Lower lobe of right lung (tissue), 2 donors: ENCODE measurements at regions not wholly inside any gene's neighbourhood (a gene's known extent, or its start where the extent isn't known, plus 50 kb on each side); places are given as distances from the start of the nearest gene placed in this dataset.
"Not testable (repeated sequence)": the region's sequence is repeated elsewhere in the genome, so short reads cannot be mapped to it uniquely, and the experiment has no call there.

Experiments
- ATAC-seq, 2 donors: fragments of 200-7000 bp; cut with Tn5 transposase; one replicate each; pipeline ENCODE4 v1.9.1; 2020 to 2022; ENCODE audit warnings: mild to moderate bottlenecking in 2 of 2, moderate library complexity in 2 of 2
- DNase-seq: peaks from one replicate; pipeline ENCODE4 v3.0.0-alpha.2; 2020
- H3K27ac ChIP-seq: fragments of 200-600 bp; one replicate; pipeline ENCODE4 v1.8.0; 2022
- H3K27me3 ChIP-seq: fragments of 200-600 bp; one replicate; pipeline ENCODE4 v1.8.0; 2022; ENCODE audit warnings: low read depth
- H3K36me3 ChIP-seq: fragments of 200-600 bp; one replicate; pipeline ENCODE4 v1.8.0; 2022; ENCODE audit warnings: mild to moderate bottlenecking
- H3K4me1 ChIP-seq: fragments of 200-600 bp; one replicate; pipeline ENCODE4 v1.8.0; 2022
- H3K4me3 ChIP-seq: fragments of 200-600 bp; one replicate; pipeline ENCODE4 v1.8.0; 2022; ENCODE audit warnings: mild to moderate bottlenecking
- H3K9me3 ChIP-seq: fragments of 200-600 bp; one replicate; pipeline ENCODE4 v1.8.0; 2022
- CTCF ChIP-seq: fragments of 200-600 bp; IDR thresholded peaks from one replicate; pipeline ENCODE4 v1.8.0; 2022; ENCODE audit warnings: antibody characterized with exemption, mild to moderate bottlenecking
- intact Hi-C: fragments of 100-400 bp; cut with DNase I; formaldehyde crosslinking; loops from one replicate; pipeline ENCODE4 v1.11.0; 2022
- donor health status: DM: no; HTN: yes; CAD: no; lungs with severe emphysema.

GRCh38 chr4:114420069-114420468 lies 178.5 kb upstream of the UGT8 start:
- no peak for DNase-seq
- no peak for TF ChIP-seq CTCF
- no peaks in the 10 kb centered on the region for H3K36me3 ChIP-seq
- H3K9me3 ChIP-seq, result no peaks in the 10 kb centered on the region
- no peak for ATAC-seq
- H3K27ac ChIP-seq, result no peak overlapping the region
- no peaks in the 10 kb centered on the region for H3K27me3 ChIP-seq
- intact Hi-C loops, result no loop called here
- H3K4me3 ChIP-seq, result no peak overlapping the region
- H3K4me1 ChIP-seq, result no peaks in the 10 kb centered on the region

GRCh38 chr4:114423582-114423981 lies 175.0 kb upstream of the UGT8 start:
- intact Hi-C loops, result no loop called here
- H3K27me3 ChIP-seq, result no peaks in the 10 kb centered on the region
- H3K4me1 ChIP-seq, result no peaks in the 10 kb centered on the region
- H3K36me3 ChIP-seq, result no peaks in the 10 kb centered on the region
- no peak overlapping the region for H3K27ac ChIP-seq
- no peak for TF ChIP-seq CTCF
- H3K9me3 ChIP-seq, result no peaks in the 10 kb centered on the region
- H3K4me3 ChIP-seq, result no peak overlapping the region
- ATAC-seq, result no peak
- DNase-seq, result no peak

GRCh38 chr4:114435116-114435515 lies 163.5 kb upstream of the UGT8 start:
- no peak overlapping the region for H3K4me3 ChIP-seq
- no peaks in the 10 kb centered on the region for H3K36me3 ChIP-seq
- no peak for TF ChIP-seq CTCF
- H3K9me3 ChIP-seq, result no peaks in the 10 kb centered on the region
- DNase-seq (no peak), ATAC-seq (no peak)
- H3K27ac ChIP-seq, result no peak overlapping the region
- H3K4me1 ChIP-seq, result no peaks in the 10 kb centered on the region
- H3K27me3 ChIP-seq, result no peaks in the 10 kb centered on the region
- intact Hi-C loops, result no loop called here

GRCh38 chr4:114442856-114443255 lies 155.8 kb upstream of the UGT8 start:
- no peak for DNase-seq

GRCh38 chr4:114444211-114444610 lies 154.4 kb upstream of the UGT8 start:
- no peak overlapping the region for H3K4me3 ChIP-seq
- no peak for ATAC-seq
- DNase-seq, result no peak

More at GRCh38 chr4:114442856-114443255, 155.8 kb upstream of the UGT8 start:
- intact Hi-C loops, result no loop called here
- no peak for TF ChIP-seq CTCF
- no peaks in the 10 kb centered on the region for H3K9me3 ChIP-seq
- no peaks in the 10 kb centered on the region for H3K4me1 ChIP-seq
- no peaks in the 10 kb centered on the region for H3K27me3 ChIP-seq
- no peaks in the 10 kb centered on the region for H3K36me3 ChIP-seq
- no peak overlapping the region for H3K27ac ChIP-seq
- H3K4me3 ChIP-seq, result no peak overlapping the region
- ATAC-seq, result no peak

GRCh38 chr4:114447963-114448516 lies 150.6 kb upstream of the UGT8 start:
- H3K4me1 ChIP-seq, H3K4me3 ChIP-seq, DNase-seq, H3K27ac ChIP-seq, H3K27me3 ChIP-seq, H3K9me3 ChIP-seq, intact Hi-C loops, H3K36me3 ChIP-seq, ATAC-seq: not testable (repeated sequence)

More at GRCh38 chr4:114444211-114444610, 154.4 kb upstream of the UGT8 start:
- Histone ChIP-seq H3K27ac (no peak overlapping the region), H3K27me3 (no peaks in the 10 kb centered on the region), H3K4me1 (no peaks in the 10 kb centered on the region), H3K9me3 (no peaks in the 10 kb centered on the region), H3K36me3 (no peaks in the 10 kb centered on the region)
- intact Hi-C loops, result no loop called here
- no peak for TF ChIP-seq CTCF
